Coronary artery (tissue), 2 donors: ENCODE measurements at regions not wholly inside any gene's neighbourhood (a gene's known extent, or its start where the extent isn't known, plus 50 kb on each side); places are given as distances from the start of the nearest gene placed in this dataset.

Source experiments
- DNase-seq: peaks from one replicate; pipeline ENCODE4 v3.0.0-alpha.2; 2017; ENCODE audit warnings: low spot score
- H3K27ac ChIP-seq, 2 donors: fragments of 200-600 bp; sonication (generic); one replicate each; pipeline ENCODE4 v1.5.1; 2016 to 2019
- H3K4me3 ChIP-seq: fragments of 200-600 bp; sonication (generic); 2 replicates; pipeline ENCODE4 v1.5.1; 2016; ENCODE audit warnings: mild to moderate bottlenecking, moderate library complexity
- CTCF ChIP-seq: fragments of 200-600 bp; sonication (generic); IDR thresholded peaks from one replicate; pipeline ENCODE4 v1.5.1; 2019; ENCODE audit warnings: antibody characterized with exemption

GRCh38 chr12:74043343-74043742 is 494.3 kb upstream of the ATXN7L3B start:
- no peak overlapping the region for H3K27ac ChIP-seq
- no peak for TF ChIP-seq CTCF
- no peak overlapping the region for H3K4me3 ChIP-seq
- DNase-seq, result no peak

- no peak for DNase-seq
- Histone ChIP-seq H3K4me3 (no peak overlapping the region), H3K27ac (no peak overlapping the region)
- TF ChIP-seq CTCF, result no peak
These were observed 488.3 kb upstream of the ATXN7L3B start for GRCh38 chr12:74049348-74049747.

GRCh38 chr12:74051848-74052247 is 485.8 kb upstream of the ATXN7L3B start:
- TF ChIP-seq CTCF, result no peak
- no peak for DNase-seq
- H3K4me3 ChIP-seq, result no peak overlapping the region
- no peak overlapping the region for H3K27ac ChIP-seq

GRCh38 chr12:74066476-74066875 is 471.2 kb upstream of the ATXN7L3B start:
- DNase-seq, result no peak
- no peak overlapping the region for H3K27ac ChIP-seq
- no peak overlapping the region for H3K4me3 ChIP-seq
- TF ChIP-seq CTCF, result no peak

- H3K4me3 ChIP-seq, result no peak overlapping the region
- H3K27ac ChIP-seq, result no peak overlapping the region
- no peak for DNase-seq
- no peak for TF ChIP-seq CTCF
These were observed 466.5 kb upstream of the ATXN7L3B start for GRCh38 chr12:74071182-74071581.

GRCh38 chr12:74076918-74077317 is 460.7 kb upstream of the ATXN7L3B start:
- TF ChIP-seq CTCF, result no peak
- H3K27ac ChIP-seq, result no peak overlapping the region
- H3K4me3 ChIP-seq, result no peak overlapping the region
- no peak for DNase-seq

GRCh38 chr12:74105434-74105833 is 432.2 kb upstream of the ATXN7L3B start:
- no peak for DNase-seq
- Histone ChIP-seq H3K27ac (no peak overlapping the region), H3K4me3 (no peak overlapping the region)
- no peak for TF ChIP-seq CTCF
